GM18867 (cell line): ENCODE measurements at regions not wholly inside any gene's neighbourhood (a gene's known extent, or its start where the extent isn't known, plus 50 kb on each side); places are given as distances from the start of the nearest gene placed in this dataset.

ENCODE experiments used
- ATAC-seq: cut with Tn5 transposase; IDR thresholded peaks from one replicate; pipeline ENCODE4 v1.9.1; 2021; ENCODE audit warnings: mild to moderate bottlenecking, moderate library complexity; ENCODE audit not compliant: unreplicated experiment

- no peak for ATAC-seq
These were observed 100.1 kb upstream of the ASAP2 start for GRCh38 chr2:9106338-9107167.

GRCh38 chr2:9105601-9106337, 100.8 kb upstream of the ASAP2 start:
- no peak for ATAC-seq

GRCh38 chr2:9103663-9104277, 100.3 kb upstream of the MBOAT2 start:
- no peak for ATAC-seq

- ATAC-seq: no peak
These were observed 99.6 kb upstream of the MBOAT2 start for GRCh38 chr2:9102861-9103662.

- no peak for ATAC-seq
These were observed 98.4 kb upstream of the MBOAT2 start for GRCh38 chr2:9101763-9102425.

- ATAC-seq: peak; percentile 60
These were observed 96.8 kb upstream of the MBOAT2 start for GRCh38 chr2:9100080-9100876.

- peak; percentile 53 for ATAC-seq
These were observed 95.9 kb upstream of the MBOAT2 start for GRCh38 chr2:9099341-9099751.

GRCh38 chr2:9097892-9098291, 94.4 kb upstream of the MBOAT2 start:
- ATAC-seq: no peak

GRCh38 chr2:9097239-9097638, 93.8 kb upstream of the MBOAT2 start:
- no peak for ATAC-seq

GRCh38 chr2:9096761-9097160, 93.3 kb upstream of the MBOAT2 start:
- ATAC-seq: no peak

GRCh38 chr2:9095690-9096089, 92.2 kb upstream of the MBOAT2 start:
- no peak for ATAC-seq

GRCh38 chr2:9095226-9095625, 91.7 kb upstream of the MBOAT2 start:
- no peak for ATAC-seq

GRCh38 chr2:9094117-9094516, 90.6 kb upstream of the MBOAT2 start:
- no peak for ATAC-seq

GRCh38 chr2:9093324-9093723, 89.8 kb upstream of the MBOAT2 start:
- no peak for ATAC-seq

GRCh38 chr2:9092383-9093282, 89.1 kb upstream of the MBOAT2 start:
- ATAC-seq: peak; percentile 95

- peak; percentile 1 for ATAC-seq
These were observed 88.3 kb upstream of the MBOAT2 start for GRCh38 chr2:9091811-9092210.

- no peak for ATAC-seq
These were observed 86.3 kb upstream of the MBOAT2 start for GRCh38 chr2:9089831-9090230.

GRCh38 chr2:9087121-9087681, 83.7 kb upstream of the MBOAT2 start:
- no peak for ATAC-seq
